Choroid plexus epithelial cell (primary cell): ENCODE measurements at regions not wholly inside any gene's neighbourhood (a gene's known extent, or its start where the extent isn't known, plus 50 kb on each side); places are given as distances from the start of the nearest gene placed in this dataset.

ENCODE experiments used
- DNase-seq: peaks from one replicate; pipeline ENCODE4 v3.0.0-alpha.2; 2010; ENCODE audit warnings: low read depth
- H3K4me3 ChIP-seq: 2 replicates; pipeline ENCODE4 v1.5.1; 2011; ENCODE audit warnings: low read depth, mild to moderate bottlenecking, control low read depth, low read length, moderate library complexity
- CTCF ChIP-seq: conservative IDR thresholded peaks from 2 replicates; pipeline ENCODE4 v1.5.1; 2011; ENCODE audit warnings: low read depth, mild to moderate bottlenecking, control low read depth, inconsistent platforms, low read length, moderate library complexity

- no peak for TF ChIP-seq CTCF
- DNase-seq, result peak; percentile 64
- H3K4me3 ChIP-seq, result no peak overlapping the region
Observed at GRCh38 chr5:173456751-173457171, 128.5 kb upstream of the STC2 start.

- no peak for DNase-seq
- no peak for TF ChIP-seq CTCF
- H3K4me3 ChIP-seq, result no peak overlapping the region
Observed at GRCh38 chr5:173456181-173456580, 128.0 kb upstream of the STC2 start.

- DNase-seq, result no peak
- no peak for TF ChIP-seq CTCF
- no peak overlapping the region for H3K4me3 ChIP-seq
Observed at GRCh38 chr5:173455599-173455957, 127.4 kb upstream of the STC2 start.

GRCh38 chr5:173454736-173455598 is 126.8 kb upstream of the STC2 start:
- DNase-seq, result peak; percentile 96
- no peak for TF ChIP-seq CTCF
- H3K4me3 ChIP-seq, result no peak overlapping the region

- no peak overlapping the region for H3K4me3 ChIP-seq
- TF ChIP-seq CTCF, result no peak
- DNase-seq, result peak; percentile 37
Observed at GRCh38 chr5:173454361-173454735, 126.1 kb upstream of the STC2 start.

- no peak for TF ChIP-seq CTCF
- no peak for DNase-seq
- H3K4me3 ChIP-seq, result no peak overlapping the region
Observed at GRCh38 chr5:173453167-173453566, 125.0 kb upstream of the STC2 start.

GRCh38 chr5:173452119-173452905 is 124.1 kb upstream of the STC2 start:
- TF ChIP-seq CTCF, result no peak
- H3K4me3 ChIP-seq, result no peak overlapping the region
- DNase-seq, result peak; percentile 63
